ENCODE measurements at regions not wholly inside any gene's neighbourhood (a gene's known extent, or its start where the extent isn't known, plus 50 kb on each side); places are given as distances from the start of the nearest gene placed in this dataset.

- no peak overlapping the region for H2AFZ ChIP-seq (ENCODE audit: low read length)
Observed at GRCh38 chr13:43990829-43991228, 111.1 kb downstream of the LACC1 start.

More at GRCh38 chr13:43990829-43991228, 111.1 kb downstream of the LACC1 start:
- Histone ChIP-seq H3K14ac (ENCODE audit: insufficient read depth, low read length) (no peak overlapping the region), H4K8ac (replicated peaks; ENCODE audit: insufficient read length, low read depth, low read length) (no peak overlapping the region), H2BK20ac (ENCODE audit: low read depth, low read length, poor library complexity, severe bottlenecking) (no peak overlapping the region), H3K79me1 (ENCODE audit: insufficient read depth, low read depth, low read length, poor library complexity, severe bottlenecking) (no peaks in the 10 kb centered on the region), H3K4me1 (ENCODE audit: insufficient read depth, low read length) (peaks cover 4% of the 10 kb centered on the region; the same call in 1 of the 2 replicates), H3K9ac (ENCODE audit: extremely low read depth, insufficient read length, low read length) (no peak overlapping the region), H3T11ph (ENCODE audit: low read length) (no peak overlapping the region), H3K4ac (ENCODE audit: low read depth, low read length) (no peak overlapping the region), H3K27ac (ENCODE audit: insufficient read length, low read depth, low read length) (no peak overlapping the region), H4K20me1 (ENCODE audit: control insufficient read depth, insufficient read depth, insufficient read length) (no peaks in the 10 kb centered on the region), H2BK12ac (ENCODE audit: insufficient read length, low read depth, low read length) (no peak overlapping the region), H2BK5ac (ENCODE audit: insufficient read length, low read length) (no peak overlapping the region), H4K5ac (ENCODE audit: insufficient read length, low read depth, low read length) (no peak overlapping the region), H4K91ac (ENCODE audit: insufficient read length, low read depth, low read length) (no peak overlapping the region), H2BK120ac (ENCODE audit: low read depth, low read length, poor library complexity, severe bottlenecking) (no peak overlapping the region), H2AK5ac (ENCODE audit: insufficient read length, low read length) (no peak overlapping the region), H3K27me3 (ENCODE audit: insufficient read depth, low read length) (no peaks in the 10 kb centered on the region), H3K4me2 (ENCODE audit: insufficient read depth, insufficient read length, low read length) (no peak overlapping the region), H3K23me2 (ENCODE audit: insufficient read length, low read depth, low read length, poor library complexity, severe bottlenecking) (no peaks in the 10 kb centered on the region), H3K9me3 (ENCODE audit: control insufficient read depth, low read depth, low read length) (no peaks in the 10 kb centered on the region), H3K56ac (ENCODE audit: insufficient read length, low read depth, low read length) (no peak overlapping the region), H3K79me2 (ENCODE audit: insufficient read depth, low read length) (no peaks in the 10 kb centered on the region), H3K18ac (ENCODE audit: insufficient read length, low read depth, low read length) (no peak overlapping the region), H3K23ac (ENCODE audit: insufficient read length, low read depth, low read length) (no peak overlapping the region), H2BK15ac (ENCODE audit: low read depth, low read length) (no peak overlapping the region)
- H3K36me3 Mint-ChIP-seq (ENCODE audit: insufficient read depth in 1 of 3, low read depth in 3 of 3): peaks cover 0 to 10% (median 9%) of the 10 kb centered on the region in 3 experiments; a peak in 5 of 7 replicates
- peaks cover 1% of the 10 kb centered on the region; the same call in 1 of the 2 replicates for H3K27me3 Mint-ChIP-seq (ENCODE audit: low read depth)
- H3K4me3 Mint-ChIP-seq: no peak overlapping the region
- no CpG with 5 or more reads among the region's 3 CpGs for WGBS (ENCODE audit: extremely low coverage, insufficient read length, low lambda C conversion rate)
- H3K4me1 Mint-ChIP-seq: peaks cover 13 to 15% of the 10 kb centered on the region in 2 experiments
- TF ChIP-seq CTCF (conservative IDR thresholded peaks at IDR 0.05): no peak
- H3K9me3 Mint-ChIP-seq: peaks cover 13 to 18% of the 10 kb centered on the region in 2 experiments
- no peak overlapping the region for H3K27ac Mint-ChIP-seq
- DNase-seq: no peak

Data from H9 (cell line).